ENCODE measurements at regions not wholly inside any gene's neighbourhood (a gene's known extent, or its start where the extent isn't known, plus 50 kb on each side); places are given as distances from the start of the nearest gene placed in this dataset.
"Not testable (repeated sequence)": the region's sequence is repeated elsewhere in the genome, so short reads cannot be mapped to it uniquely, and the experiment has no call there.

- DNase-seq (ENCODE audit: extremely low spot score) = no peak
- ChIA-PET POLR2A (no interaction called here), CTCF (no interaction called here)
- TF ChIP-seq TARDBP (IDR thresholded peaks at IDR 0.05) = no peak
These were observed 142.1 kb downstream of the PLK2 start for GRCh38 chr5:58317808-58318207.

GRCh38 chr5:58317009-58317408 lies 142.9 kb downstream of the PLK2 start:
- CTCF ChIA-PET = no interaction called here
- POLR2A ChIA-PET = no interaction called here
- TF ChIP-seq SP1 (IDR thresholded peaks at IDR 0.05) (no peak), FOXM1 (IDR thresholded peaks at IDR 0.05; ENCODE audit: borderline replicate concordance) (no peak), CTBP1 (IDR thresholded peaks at IDR 0.05; ENCODE audit: borderline replicate concordance) (no peak), FOXK2 (IDR thresholded peaks at IDR 0.05) (no peak)
- DNase-seq (ENCODE audit: extremely low spot score) = no peak

- ChIA-PET POLR2A (no interaction called here), CTCF (no interaction called here)
- no peak for TF ChIP-seq FOXK2 (IDR thresholded peaks at IDR 0.05)
- no peak for TF ChIP-seq ELF4 (IDR thresholded peaks at IDR 0.05)
- TF ChIP-seq ARNT (IDR thresholded peaks at IDR 0.05) = no peak
- no peak for TF ChIP-seq SUZ12 (IDR thresholded peaks at IDR 0.05)
- no peak for TF ChIP-seq NFRKB (IDR thresholded peaks at IDR 0.05)
- no peak for TF ChIP-seq CTBP1 (IDR thresholded peaks at IDR 0.05; ENCODE audit: borderline replicate concordance)
- TF ChIP-seq SP1 (IDR thresholded peaks at IDR 0.05) = no peak
- TF ChIP-seq BHLHE40 (IDR thresholded peaks at IDR 0.05; ENCODE audit: borderline replicate concordance) = no peak
- no peak for TF ChIP-seq ZNF384 (IDR thresholded peaks at IDR 0.05)
- TF ChIP-seq L3MBTL2 (conservative IDR thresholded peaks at IDR 0.05) = no peak
- no peak for TF ChIP-seq TARDBP (IDR thresholded peaks at IDR 0.05)
- no peak for TF ChIP-seq LEF1 (IDR thresholded peaks at IDR 0.05; ENCODE audit: borderline replicate concordance)
- no peak for TF ChIP-seq HDGF (IDR thresholded peaks at IDR 0.05; ENCODE audit: borderline replicate concordance)
- TF ChIP-seq PKNOX1 (IDR thresholded peaks at IDR 0.05) = no peak
- TF ChIP-seq FOXM1 (IDR thresholded peaks at IDR 0.05; ENCODE audit: borderline replicate concordance) = no peak
- TF ChIP-seq FOXA1 (IDR thresholded peaks at IDR 0.05) = no peak
- DNase-seq (ENCODE audit: extremely low spot score) = no peak
These were observed 144.1 kb downstream of the PLK2 start for GRCh38 chr5:58315794-58316193.

GRCh38 chr5:58314356-58315210 lies 145.3 kb downstream of the PLK2 start:
- POLR2A ChIA-PET = no interaction called here
- TF ChIP-seq CTBP1 (IDR thresholded peaks at IDR 0.05; ENCODE audit: borderline replicate concordance) = no peak
- no peak for TF ChIP-seq SUZ12 (IDR thresholded peaks at IDR 0.05)
- no peak for TF ChIP-seq HDGF (IDR thresholded peaks at IDR 0.05; ENCODE audit: borderline replicate concordance)
- TF ChIP-seq NFRKB (IDR thresholded peaks at IDR 0.05) = no peak
- no peak for TF ChIP-seq ELF4 (IDR thresholded peaks at IDR 0.05)
- TF ChIP-seq TARDBP (IDR thresholded peaks at IDR 0.05) = no peak
- no peak for TF ChIP-seq PKNOX1 (IDR thresholded peaks at IDR 0.05)
- TF ChIP-seq LEF1 (IDR thresholded peaks at IDR 0.05; ENCODE audit: borderline replicate concordance) = no peak
- no peak for TF ChIP-seq FOXA1 (IDR thresholded peaks at IDR 0.05)
- no peak for TF ChIP-seq BHLHE40 (IDR thresholded peaks at IDR 0.05; ENCODE audit: borderline replicate concordance)
- TF ChIP-seq ZNF384 (IDR thresholded peaks at IDR 0.05) = no peak
- no peak for TF ChIP-seq FOXK2 (IDR thresholded peaks at IDR 0.05)
- TF ChIP-seq SP1 (IDR thresholded peaks at IDR 0.05) = no peak
- no peak for TF ChIP-seq ARNT (IDR thresholded peaks at IDR 0.05)
- no peak for TF ChIP-seq L3MBTL2 (conservative IDR thresholded peaks at IDR 0.05)
- CTCF ChIA-PET = no interaction called here
- DNase-seq (ENCODE audit: extremely low spot score) = no peak

GRCh38 chr5:58312299-58312698 lies 147.6 kb downstream of the PLK2 start:
- no peak for TF ChIP-seq L3MBTL2 (conservative IDR thresholded peaks at IDR 0.05)
- TF ChIP-seq SP1 (IDR thresholded peaks at IDR 0.05) = no peak
- no peak for TF ChIP-seq LEF1 (IDR thresholded peaks at IDR 0.05; ENCODE audit: borderline replicate concordance)
- no peak for TF ChIP-seq NFRKB (IDR thresholded peaks at IDR 0.05)
- no peak for TF ChIP-seq ELF4 (IDR thresholded peaks at IDR 0.05)
- TF ChIP-seq SUZ12 (IDR thresholded peaks at IDR 0.05) = no peak
- no peak for TF ChIP-seq CTBP1 (IDR thresholded peaks at IDR 0.05; ENCODE audit: borderline replicate concordance)
- ChIA-PET POLR2A (no interaction called here), CTCF (no interaction called here)
- no peak for DNase-seq (ENCODE audit: extremely low spot score)

- DNase-seq (ENCODE audit: extremely low spot score) = no peak
- POLR2A ChIA-PET = no interaction called here
- CTCF ChIA-PET = no interaction called here
These were observed 148.4 kb downstream of the PLK2 start for GRCh38 chr5:58311526-58311925.

GRCh38 chr5:58308384-58308783 lies 151.5 kb downstream of the PLK2 start:
- CTCF ChIA-PET, POLR2A ChIA-PET: not testable (repeated sequence)

More at GRCh38 chr5:58311526-58311925, 148.4 kb downstream of the PLK2 start:
- TF ChIP-seq ARNT (IDR thresholded peaks at IDR 0.05) (no peak), FOXA1 (IDR thresholded peaks at IDR 0.05) (no peak), PKNOX1 (IDR thresholded peaks at IDR 0.05) (no peak), FOXK2 (IDR thresholded peaks at IDR 0.05) (no peak), SP1 (IDR thresholded peaks at IDR 0.05) (no peak), ZNF384 (IDR thresholded peaks at IDR 0.05) (no peak), FOXM1 (IDR thresholded peaks at IDR 0.05; ENCODE audit: borderline replicate concordance) (no peak), ELF4 (IDR thresholded peaks at IDR 0.05) (no peak), NFRKB (IDR thresholded peaks at IDR 0.05) (no peak), BHLHE40 (IDR thresholded peaks at IDR 0.05; ENCODE audit: borderline replicate concordance) (no peak), SUZ12 (IDR thresholded peaks at IDR 0.05) (no peak), L3MBTL2 (conservative IDR thresholded peaks at IDR 0.05) (no peak), HDGF (IDR thresholded peaks at IDR 0.05; ENCODE audit: borderline replicate concordance) (no peak), CTBP1 (IDR thresholded peaks at IDR 0.05; ENCODE audit: borderline replicate concordance) (no peak), TARDBP (IDR thresholded peaks at IDR 0.05) (no peak), LEF1 (IDR thresholded peaks at IDR 0.05; ENCODE audit: borderline replicate concordance) (no peak)

More at GRCh38 chr5:58308384-58308783, 151.5 kb downstream of the PLK2 start:
- not testable (repeated sequence) for DNase-seq (ENCODE audit: extremely low spot score)
